GM12864 (cell line): ENCODE measurements at regions not wholly inside any gene's neighbourhood (a gene's known extent, or its start where the extent isn't known, plus 50 kb on each side); places are given as distances from the start of the nearest gene placed in this dataset.
"Not testable (repeated sequence)": the region's sequence is repeated elsewhere in the genome, so short reads cannot be mapped to it uniquely, and the experiment has no call there.

Experiments used
- DNase-seq: peaks from one replicate; pipeline ENCODE4 v3.0.0-alpha.2; 2011; ENCODE audit warnings: low read depth
- H3K4me3 ChIP-seq: 2 replicates; pipeline ENCODE4 v1.5.1; 2011; ENCODE audit warnings: mild to moderate bottlenecking, low read depth, low read length, control low read depth
- CTCF ChIP-seq: IDR thresholded peaks from 2 replicates; pipeline ENCODE4 v1.5.1; 2011; ENCODE audit warnings: low read depth, mild to moderate bottlenecking, moderate library complexity, low read length, control low read depth, inconsistent platforms; ENCODE audit errors: missing control alignments

- no peak overlapping the region for H3K4me3 ChIP-seq
- no peak for TF ChIP-seq CTCF
- DNase-seq: no peak
These were observed 72.5 kb downstream of the DNAJB9 start for GRCh38 chr7:108642126-108642525.

- no peak for TF ChIP-seq CTCF
- no peak for DNase-seq
These were observed 73.5 kb downstream of the DNAJB9 start for GRCh38 chr7:108643136-108643535.

GRCh38 chr7:108648989-108649388, 79.3 kb downstream of the DNAJB9 start:
- TF ChIP-seq CTCF: no peak
- DNase-seq: no peak

More at GRCh38 chr7:108643136-108643535, 73.5 kb downstream of the DNAJB9 start:
- H3K4me3 ChIP-seq: no peak overlapping the region

GRCh38 chr7:108650467-108650866, 80.8 kb downstream of the DNAJB9 start:
- DNase-seq: no peak
- TF ChIP-seq CTCF: no peak
- no peak overlapping the region for H3K4me3 ChIP-seq

More at GRCh38 chr7:108648989-108649388, 79.3 kb downstream of the DNAJB9 start:
- H3K4me3 ChIP-seq: no peak overlapping the region

GRCh38 chr7:108652886-108653285, 83.2 kb downstream of the DNAJB9 start:
- TF ChIP-seq CTCF: no peak

GRCh38 chr7:108653526-108653925, 83.9 kb downstream of the DNAJB9 start:
- no peak for TF ChIP-seq CTCF
- H3K4me3 ChIP-seq: no peak overlapping the region
- DNase-seq: no peak

More at GRCh38 chr7:108652886-108653285, 83.2 kb downstream of the DNAJB9 start:
- H3K4me3 ChIP-seq: no peak overlapping the region
- DNase-seq: no peak

- DNase-seq, H3K4me3 ChIP-seq: not testable (repeated sequence)
These were observed 87.6 kb downstream of the DNAJB9 start for GRCh38 chr7:108657140-108657726.
